ENCODE measurements at regions not wholly inside any gene's neighbourhood (a gene's known extent, or its start where the extent isn't known, plus 50 kb on each side); places are given as distances from the start of the nearest gene placed in this dataset.

- H3K27me3 ChIP-seq (ENCODE audit: low read length) = no peaks in the 10 kb centered on the region
Observed at GRCh38 chr12:3994500-3994899, 121.3 kb upstream of the PARP11 start.

GRCh38 chr12:3992945-3993344 lies 119.7 kb upstream of the PARP11 start:
- no peaks in the 10 kb centered on the region for H3K27me3 ChIP-seq (ENCODE audit: low read length)
- H3K4me3 ChIP-seq (ENCODE audit: insufficient read depth, low read length, poor library complexity, severe bottlenecking) = no peak overlapping the region
- H3K9me3 ChIP-seq (ENCODE audit: insufficient read depth, low read length) = no peaks in the 10 kb centered on the region

More at GRCh38 chr12:3994500-3994899, 121.3 kb upstream of the PARP11 start:
- no peaks in the 10 kb centered on the region for H3K79me2 ChIP-seq (ENCODE audit: insufficient read depth, low read length)
- no peak overlapping the region for H3K27ac ChIP-seq (ENCODE audit: low read depth, low read length)
- no peak overlapping the region for H3K4me2 ChIP-seq (ENCODE audit: low read depth, low read length, poor library complexity, severe bottlenecking)
- TF ChIP-seq EZH2phosphoT487 (conservative IDR thresholded peaks at IDR 0.05; ENCODE audit: low read length) (no peak), CTCF (IDR thresholded peaks at IDR 0.05; ENCODE audit: insufficient read depth, low read length, poor library complexity, severe bottlenecking) (no peak)
- H3F3A ChIP-seq (ENCODE audit: insufficient read depth) = no peaks in the 10 kb centered on the region
- no peak overlapping the region for H3K9ac ChIP-seq (ENCODE audit: low read length)
- H3K36me3 ChIP-seq (ENCODE audit: low read length) = no peaks in the 10 kb centered on the region
- H3K9me3 ChIP-seq (ENCODE audit: insufficient read depth, low read length) = no peaks in the 10 kb centered on the region
- H4K20me1 ChIP-seq (ENCODE audit: low read depth, low read length) = no peaks in the 10 kb centered on the region
- no peaks in the 10 kb centered on the region for H3K9me2 ChIP-seq (replicated peaks; ENCODE audit: insufficient read depth, low read length)
- no peak overlapping the region for H2AFZ ChIP-seq (ENCODE audit: low read depth, low read length, severe bottlenecking)
- H3K4me3 ChIP-seq (ENCODE audit: insufficient read depth, low read length, poor library complexity, severe bottlenecking) = no peak overlapping the region

GRCh38 chr12:3991798-3992580 lies 118.8 kb upstream of the PARP11 start:
- Histone ChIP-seq H3K79me2 (ENCODE audit: insufficient read depth, low read length) (no peaks in the 10 kb centered on the region), H3K27me3 (ENCODE audit: low read length) (no peaks in the 10 kb centered on the region), H2AFZ (ENCODE audit: low read depth, low read length, severe bottlenecking) (no peak overlapping the region), H3F3A (ENCODE audit: insufficient read depth) (no peaks in the 10 kb centered on the region), H4K20me1 (ENCODE audit: low read depth, low read length) (no peaks in the 10 kb centered on the region), H3K36me3 (ENCODE audit: low read length) (no peaks in the 10 kb centered on the region), H3K9me3 (ENCODE audit: insufficient read depth, low read length) (no peaks in the 10 kb centered on the region), H3K9me2 (replicated peaks; ENCODE audit: insufficient read depth, low read length) (no peaks in the 10 kb centered on the region), H3K27ac (ENCODE audit: low read depth, low read length) (no peak overlapping the region), H3K9ac (ENCODE audit: low read length) (no peak overlapping the region), H3K4me3 (ENCODE audit: insufficient read depth, low read length, poor library complexity, severe bottlenecking) (no peak overlapping the region), H3K4me2 (ENCODE audit: low read depth, low read length, poor library complexity, severe bottlenecking) (no peak overlapping the region)
- TF ChIP-seq EZH2phosphoT487 (conservative IDR thresholded peaks at IDR 0.05; ENCODE audit: low read length) = no peak
- no peak for TF ChIP-seq CTCF (IDR thresholded peaks at IDR 0.05; ENCODE audit: insufficient read depth, low read length, poor library complexity, severe bottlenecking)

More at GRCh38 chr12:3992945-3993344, 119.7 kb upstream of the PARP11 start:
- Histone ChIP-seq H2AFZ (ENCODE audit: low read depth, low read length, severe bottlenecking) (no peak overlapping the region), H3K4me2 (ENCODE audit: low read depth, low read length, poor library complexity, severe bottlenecking) (no peak overlapping the region), H3K9me2 (replicated peaks; ENCODE audit: insufficient read depth, low read length) (no peaks in the 10 kb centered on the region), H3K36me3 (ENCODE audit: low read length) (no peaks in the 10 kb centered on the region), H3K9ac (ENCODE audit: low read length) (no peak overlapping the region), H3K27ac (ENCODE audit: low read depth, low read length) (no peak overlapping the region), H3K79me2 (ENCODE audit: insufficient read depth, low read length) (no peaks in the 10 kb centered on the region), H4K20me1 (ENCODE audit: low read depth, low read length) (no peaks in the 10 kb centered on the region), H3F3A (ENCODE audit: insufficient read depth) (no peaks in the 10 kb centered on the region)
- TF ChIP-seq EZH2phosphoT487 (conservative IDR thresholded peaks at IDR 0.05; ENCODE audit: low read length) (no peak), CTCF (IDR thresholded peaks at IDR 0.05; ENCODE audit: insufficient read depth, low read length, poor library complexity, severe bottlenecking) (no peak)

All from SU-DHL-6 (cell line).